CD4-positive, alpha-beta T cell treated with Interleukin-15 for 1 hour (primary cell): ENCODE measurements at regions not wholly inside any gene's neighbourhood (a gene's known extent, or its start where the extent isn't known, plus 50 kb on each side); places are given as distances from the start of the nearest gene placed in this dataset.
"Not testable (repeated sequence)": the region's sequence is repeated elsewhere in the genome, so short reads cannot be mapped to it uniquely, and the experiment has no call there.

Experiments used
- DNase-seq: peaks from one replicate; pipeline ENCODE4 v3.0.0-alpha.2; 2020

DNA sequence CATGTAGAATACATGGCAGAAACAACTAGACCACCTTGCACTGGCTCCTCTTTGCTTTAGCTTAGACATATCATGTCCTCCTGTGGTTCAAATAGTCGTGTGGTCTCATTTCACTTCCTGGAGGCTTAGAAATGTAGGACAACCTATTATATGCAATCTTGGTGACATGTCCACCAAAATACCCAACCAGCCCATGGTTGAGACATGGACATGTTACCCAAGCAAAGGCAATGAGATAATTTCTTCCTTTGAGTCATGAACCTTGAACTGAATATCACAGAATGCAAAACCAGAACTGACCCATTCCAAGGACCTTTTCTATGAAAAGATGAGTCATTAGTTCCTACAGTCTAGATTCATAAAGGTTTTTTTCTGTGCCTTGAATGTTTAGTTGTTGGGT lies 309.0 kb upstream of the MDFIC2 start:
- DNase-seq = no peak

DNA sequence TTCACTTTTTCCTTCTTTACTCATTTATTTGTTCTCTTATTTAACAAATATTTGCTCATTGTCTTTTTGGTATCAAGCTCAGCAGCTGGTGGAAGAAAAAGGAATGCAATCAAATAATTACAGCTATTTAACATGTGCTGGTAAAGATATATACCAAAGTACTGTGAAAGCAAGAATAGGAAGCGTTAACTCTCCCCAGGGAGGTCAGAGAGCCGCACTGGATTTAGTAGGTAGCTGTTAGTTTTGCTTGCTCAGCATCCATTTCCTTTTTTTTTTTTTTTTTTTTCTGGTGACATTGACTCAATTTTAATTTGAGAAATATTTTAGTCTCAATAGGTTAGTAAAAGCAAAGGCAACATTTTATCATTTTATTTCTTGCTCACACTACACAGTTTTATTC lies 308.5 kb upstream of the MDFIC2 start:
- DNase-seq = no peak

DNA sequence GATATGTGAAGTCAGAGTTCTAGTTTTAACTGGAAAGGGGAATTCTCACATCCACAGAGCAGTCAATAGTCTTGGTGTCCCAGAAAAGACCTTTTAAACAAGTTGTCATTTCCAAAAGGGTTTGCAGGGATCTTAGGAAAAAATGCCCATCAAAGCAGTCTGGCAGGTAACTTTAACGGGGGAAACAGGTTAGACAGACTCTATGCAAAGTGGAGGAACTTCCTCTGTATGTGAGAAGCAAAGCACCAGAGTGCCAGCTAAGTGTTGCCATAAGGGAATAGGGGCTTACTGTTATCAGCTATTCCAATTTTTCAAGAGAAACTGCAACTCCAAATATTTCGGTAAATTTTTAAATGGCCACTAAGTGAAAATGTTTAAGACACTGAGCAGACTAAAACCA lies 307.9 kb upstream of the MDFIC2 start:
- no peak for DNase-seq

DNA sequence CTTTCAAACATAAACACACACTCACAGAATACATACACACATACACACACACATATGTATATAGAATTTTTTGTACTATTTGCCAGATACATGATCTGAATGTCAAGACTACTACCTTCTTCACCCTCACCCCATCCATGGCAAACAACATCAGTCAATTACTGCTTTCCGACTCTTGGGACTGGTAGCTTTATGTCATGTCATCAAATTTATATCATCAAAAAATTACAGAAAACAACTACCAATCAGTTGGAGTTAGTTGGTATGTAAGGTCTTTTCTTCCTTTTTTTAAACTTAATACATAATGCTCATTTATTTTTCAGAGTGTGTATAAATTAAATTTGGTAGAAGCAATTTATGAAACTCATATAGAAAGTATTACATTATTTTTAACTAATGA lies 305.7 kb upstream of the MDFIC2 start:
- DNase-seq = no peak

DNA sequence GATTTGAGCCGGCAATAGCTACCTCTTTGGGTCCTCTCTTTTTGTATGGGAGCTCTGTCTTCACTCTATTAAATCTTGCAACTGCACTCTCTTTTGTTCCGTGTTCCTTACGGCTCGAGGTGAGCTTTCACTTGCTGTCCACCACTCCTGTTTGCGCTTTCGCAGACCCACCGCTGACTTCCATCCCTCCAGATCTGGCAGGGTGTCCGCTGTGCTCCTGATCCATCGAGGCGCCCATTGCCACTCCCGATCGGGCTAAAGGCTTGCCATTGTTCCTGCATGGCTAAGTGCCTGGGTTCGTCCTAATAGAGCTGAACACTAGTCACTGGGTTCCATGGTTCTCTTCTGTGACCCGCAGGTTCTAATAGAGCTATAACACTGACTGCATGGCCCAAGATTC lies 304.9 kb upstream of the MDFIC2 start:
- not testable (repeated sequence) for DNase-seq

DNA sequence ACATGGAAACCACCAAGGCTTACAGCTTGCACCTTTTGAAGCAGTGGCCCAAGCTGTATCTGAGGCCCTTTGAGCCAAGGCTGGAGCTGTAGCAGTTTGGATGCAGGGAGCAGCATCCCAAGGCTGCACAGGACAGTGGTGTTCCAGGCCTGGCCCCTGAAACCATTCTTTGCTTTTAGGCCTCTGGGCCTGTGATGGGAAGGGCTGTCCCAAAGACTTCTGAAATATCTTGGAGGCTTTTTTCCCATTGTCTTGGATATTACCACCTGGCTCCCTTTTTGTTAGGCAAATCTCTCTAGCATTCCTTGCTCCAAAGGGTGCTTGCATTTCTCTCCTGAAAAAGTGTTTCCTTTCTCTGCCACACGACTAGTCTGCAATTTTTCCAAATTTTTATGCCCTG lies 302.8 kb upstream of the MDFIC2 start:
- no peak for DNase-seq

DNA sequence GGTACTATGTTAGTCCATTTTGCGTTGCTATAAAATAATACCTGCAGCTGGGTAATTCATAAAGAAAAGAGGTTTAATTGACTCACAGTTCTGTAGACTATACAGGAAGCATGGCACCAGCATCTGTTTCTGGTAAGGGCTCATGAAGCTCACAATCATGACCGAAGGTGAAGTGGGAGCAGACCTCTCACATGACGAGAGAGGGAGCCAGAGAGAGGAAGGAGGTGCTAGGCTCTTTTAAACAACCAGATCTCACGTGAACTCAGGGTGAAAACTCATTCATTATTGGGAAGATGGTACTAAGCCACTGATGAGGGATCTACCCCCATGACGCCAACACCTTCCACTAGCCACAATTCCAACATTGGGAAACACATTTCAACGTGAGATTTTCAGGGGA lies 301.7 kb upstream of the MDFIC2 start:
- DNase-seq = no peak

DNA sequence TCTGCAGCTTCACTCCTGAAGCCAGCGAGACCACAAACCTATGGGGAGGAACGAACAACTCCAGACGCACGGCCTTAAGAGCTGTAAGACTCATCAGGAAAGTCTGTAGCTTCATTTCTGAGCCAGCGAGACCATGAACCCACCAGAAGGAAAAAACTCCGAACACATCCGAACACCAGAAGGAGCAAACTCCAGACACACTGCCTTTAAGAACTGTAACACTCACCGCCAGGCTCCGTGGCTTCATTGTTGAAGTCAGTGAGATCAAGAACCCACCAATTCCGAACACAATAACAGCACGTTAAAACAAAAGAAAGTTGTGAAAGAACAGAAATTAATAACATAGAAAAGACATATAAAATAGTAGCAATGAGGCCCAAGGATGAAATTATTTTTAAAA lies 300.5 kb upstream of the MDFIC2 start:
- no peak for DNase-seq

DNA sequence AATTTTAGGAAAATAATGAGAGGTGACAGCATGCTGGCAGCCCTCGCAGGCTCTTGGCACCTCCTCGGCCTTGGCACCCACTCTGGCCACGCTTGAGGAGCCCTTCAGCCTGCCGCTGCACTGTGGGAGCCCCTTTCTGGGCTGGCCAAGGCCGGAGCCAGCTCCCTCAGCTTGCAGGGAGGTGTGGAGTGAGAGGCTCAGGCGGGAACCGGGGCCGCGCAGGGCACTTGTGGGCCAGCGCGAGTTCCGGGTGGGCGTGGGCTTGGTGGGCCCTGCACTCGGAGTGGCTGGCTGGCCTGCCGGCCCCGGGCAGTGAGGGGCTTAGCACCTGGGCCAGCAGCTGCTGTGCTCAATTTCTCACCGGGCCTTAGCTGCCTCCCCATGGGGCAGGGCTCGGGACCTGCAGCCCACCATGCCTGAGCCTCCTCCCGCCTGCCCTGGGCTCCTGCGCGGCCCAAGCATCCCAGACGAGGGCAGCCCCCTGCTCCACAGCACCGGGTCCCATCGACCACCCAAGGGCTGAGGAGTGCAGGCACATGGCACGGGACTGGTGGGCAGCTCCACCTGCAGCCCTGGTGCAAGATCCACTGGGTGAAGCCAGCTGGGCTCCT lies 299.3 kb upstream of the MDFIC2 start:
- not testable (repeated sequence) for DNase-seq

DNA sequence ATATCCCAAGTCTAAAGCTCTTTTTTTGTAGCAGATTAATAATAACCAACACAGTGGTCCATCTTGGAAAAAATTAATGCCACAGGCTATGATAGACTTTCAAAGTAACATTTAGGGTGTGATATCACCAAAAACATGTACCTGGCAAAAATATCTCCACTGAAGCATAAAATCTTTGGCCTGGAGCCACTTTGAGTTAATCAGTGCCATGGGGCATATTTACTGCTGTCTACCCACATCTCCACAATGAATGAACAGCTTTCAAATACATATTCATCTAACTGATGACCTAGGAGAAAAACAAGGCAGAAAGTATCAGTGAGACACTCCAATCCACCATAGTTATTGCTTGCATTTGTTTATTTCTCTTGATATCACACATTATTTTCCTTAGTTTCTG lies 296.0 kb upstream of the MDFIC2 start:
- DNase-seq = no peak

DNA sequence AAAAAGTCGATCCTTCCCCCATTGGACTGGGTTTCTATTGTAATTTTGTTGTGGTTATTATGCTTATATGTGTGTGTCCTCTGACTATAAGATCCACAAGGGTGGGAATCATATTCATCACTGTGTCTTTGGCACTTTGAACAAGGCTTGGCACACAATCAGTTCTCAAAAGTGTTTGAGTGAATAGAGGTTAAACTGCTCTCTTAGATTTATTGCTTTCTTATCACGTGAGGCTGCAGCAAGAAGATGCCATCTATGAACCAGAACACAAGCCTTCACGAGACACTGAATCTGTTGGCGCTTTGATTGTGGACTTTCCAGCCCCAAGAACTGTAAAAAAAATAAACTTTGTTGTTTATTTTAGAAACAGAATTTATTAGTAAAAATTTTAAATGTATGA lies 295.0 kb upstream of the MDFIC2 start:
- no peak for DNase-seq

DNA sequence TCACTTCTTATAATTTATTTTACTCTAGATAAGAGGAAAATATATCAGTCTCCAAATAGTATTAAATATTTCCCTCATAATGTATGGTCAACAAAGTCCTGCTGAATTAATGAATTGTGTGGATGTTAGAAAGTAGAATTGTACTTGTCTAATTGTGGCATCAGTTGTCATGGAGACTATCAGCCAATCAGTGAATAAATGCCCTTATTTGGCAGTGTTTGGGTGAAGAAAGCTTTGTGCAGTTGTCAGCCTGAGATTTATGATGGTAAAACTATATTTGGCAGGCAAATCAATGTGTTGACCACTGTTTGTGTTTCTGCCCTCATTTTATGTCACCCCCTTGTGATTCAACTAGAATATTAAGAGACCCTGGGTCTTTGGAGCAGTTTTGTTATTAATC lies 293.6 kb upstream of the MDFIC2 start:
- no peak for DNase-seq

DNA sequence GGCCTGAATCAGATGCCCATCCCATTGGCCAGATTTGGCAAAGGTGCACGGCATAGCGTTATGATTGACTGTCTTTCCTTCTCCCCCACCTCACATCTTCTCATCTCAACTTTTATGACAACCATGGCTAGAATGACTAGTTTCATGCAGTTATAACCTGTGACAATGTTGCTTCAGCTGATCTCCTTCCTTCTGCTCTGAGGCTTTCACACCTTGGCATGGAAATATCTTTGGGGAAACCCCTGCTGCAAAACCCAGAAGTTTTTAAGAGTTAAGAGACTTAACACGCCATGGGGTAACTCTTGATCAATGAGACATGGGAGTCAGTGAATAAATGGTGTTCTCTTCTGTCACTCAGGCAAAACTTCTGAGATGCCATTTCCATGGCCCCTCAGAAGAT lies 290.7 kb upstream of the MDFIC2 start:
- DNase-seq = no peak

DNA sequence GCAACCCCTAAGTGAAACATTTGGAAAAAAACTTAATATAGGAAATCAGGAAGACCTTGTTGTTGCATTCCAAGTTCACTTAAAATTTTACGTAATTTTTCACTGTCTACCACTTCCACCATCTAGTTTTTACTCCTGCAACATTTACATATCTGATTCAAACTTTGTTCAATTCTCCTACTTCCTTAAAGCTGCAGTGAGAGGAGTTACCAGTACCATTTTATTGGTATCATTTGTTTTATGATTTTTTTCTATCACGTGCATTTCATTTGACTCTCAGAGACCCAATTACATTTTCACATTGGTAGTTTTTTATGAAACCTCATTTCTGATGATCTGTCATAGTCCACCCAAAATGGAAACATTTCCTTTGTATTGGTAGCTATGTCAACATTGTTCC lies 284.9 kb upstream of the MDFIC2 start:
- DNase-seq = no peak

DNA sequence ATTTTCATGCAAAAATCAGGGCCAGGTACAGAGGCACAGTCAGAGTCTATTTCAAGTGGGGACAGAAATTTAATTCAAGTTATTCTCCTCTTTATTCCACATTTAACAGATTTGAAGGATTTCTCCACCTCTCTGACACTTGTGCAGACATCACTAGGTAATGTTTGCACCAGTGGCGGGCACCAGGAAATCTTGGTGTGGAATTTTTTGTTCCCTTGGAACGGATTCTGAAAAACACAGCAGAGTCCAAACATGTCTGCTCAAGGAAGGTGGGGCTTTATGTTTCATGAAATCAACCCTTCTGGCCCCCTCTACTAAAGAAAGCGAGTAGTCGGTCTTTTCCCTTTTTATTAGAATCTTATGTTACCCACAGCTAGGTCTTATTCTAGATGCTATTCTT lies 271.2 kb upstream of the MDFIC2 start:
- DNase-seq = no peak

DNA sequence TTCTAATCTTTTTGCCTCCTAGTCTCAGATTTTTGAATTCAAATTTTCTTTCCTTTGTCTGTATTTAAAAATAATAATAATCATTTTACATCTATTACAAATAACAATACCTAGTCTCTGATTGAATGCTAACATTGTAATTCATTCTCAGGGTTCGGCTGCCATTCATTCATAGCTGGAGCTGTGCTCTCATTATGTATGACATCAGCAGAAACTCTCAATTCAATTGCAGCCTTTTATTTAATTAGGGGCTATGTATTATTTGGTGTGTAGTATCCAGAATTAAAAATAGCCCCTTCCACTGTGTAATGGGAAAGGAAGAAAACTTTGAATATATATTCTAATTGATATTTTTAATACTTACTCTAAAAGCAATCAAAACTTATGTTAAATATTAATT lies 270.4 kb upstream of the MDFIC2 start:
- DNase-seq = no peak

DNA sequence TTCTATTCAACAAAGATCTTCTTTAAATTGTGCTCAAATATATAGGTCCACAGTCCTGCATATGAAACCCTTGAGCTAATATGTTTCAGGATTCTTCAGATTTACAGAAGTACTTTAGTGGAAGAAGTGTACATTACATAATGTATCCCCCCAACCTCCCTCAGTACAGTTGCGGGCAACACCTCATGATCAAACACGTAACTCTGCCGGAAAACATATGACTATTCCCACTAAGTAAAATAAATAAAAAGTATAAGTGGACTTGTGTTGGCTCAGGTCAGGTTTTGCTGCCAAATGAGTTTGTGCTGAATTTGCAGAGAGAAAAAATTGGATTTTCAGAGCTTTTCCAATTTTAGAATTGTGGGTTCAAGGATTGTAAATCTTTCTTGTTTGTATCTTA lies 267.6 kb upstream of the MDFIC2 start:
- no peak for DNase-seq

DNA sequence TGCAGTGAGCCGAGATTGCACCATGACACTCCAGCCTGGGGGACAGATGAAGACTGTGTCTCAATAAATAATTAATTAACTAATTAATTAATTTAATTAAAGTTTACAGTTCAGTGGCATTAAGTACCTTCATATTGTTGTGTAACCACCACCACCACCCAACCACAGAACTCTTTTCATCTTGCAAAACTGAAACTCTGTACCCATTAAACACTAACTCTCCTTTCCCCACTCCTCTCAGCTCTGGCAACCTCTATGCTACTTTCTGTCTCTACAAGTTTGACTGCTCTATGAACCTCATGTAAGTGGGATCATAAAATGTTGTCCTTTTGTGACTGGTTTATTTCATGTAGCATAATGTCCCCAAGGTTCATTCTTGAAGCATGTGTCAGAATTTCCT lies 259.3 kb upstream of the MDFIC2 start:
- no peak for DNase-seq

DNA sequence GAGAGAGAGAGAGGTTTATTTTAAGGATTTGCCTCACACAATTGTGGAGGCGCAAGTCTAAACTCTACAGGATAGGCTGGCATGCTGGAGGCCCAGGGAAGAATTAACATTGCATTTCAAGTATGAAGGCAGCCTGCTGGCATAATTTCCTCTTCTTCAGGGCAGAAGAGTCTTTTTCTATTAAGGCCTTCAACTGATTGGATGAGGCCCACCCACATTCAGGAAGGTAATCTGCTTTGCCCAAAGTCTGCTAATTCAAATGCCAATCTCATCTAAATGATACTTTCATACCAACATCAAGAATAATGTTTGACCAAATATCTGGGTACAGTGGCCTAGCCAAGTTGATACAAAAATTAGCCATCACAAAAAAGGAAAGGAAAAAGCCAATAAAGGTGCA lies 258.1 kb upstream of the MDFIC2 start:
- no peak for DNase-seq

DNA sequence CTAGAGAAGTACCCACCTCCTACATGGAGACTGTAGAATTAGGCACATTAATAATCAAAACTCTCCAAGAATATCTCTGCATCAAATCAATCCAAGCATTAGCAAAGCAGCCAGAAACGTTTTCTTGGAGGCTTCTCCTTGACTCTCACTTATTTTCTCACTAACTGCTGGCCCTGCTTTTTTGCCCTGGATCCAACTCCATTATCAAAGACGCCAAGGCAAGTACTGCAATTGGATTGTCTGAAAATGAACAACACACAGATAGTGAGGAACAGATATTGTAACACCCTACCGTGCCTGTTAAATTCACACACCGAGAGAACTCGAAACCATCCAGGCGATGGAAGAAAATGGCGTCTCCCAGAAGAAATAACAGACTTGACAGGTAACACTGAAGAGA lies 256.2 kb upstream of the MDFIC2 start:
- DNase-seq = no peak

DNA sequence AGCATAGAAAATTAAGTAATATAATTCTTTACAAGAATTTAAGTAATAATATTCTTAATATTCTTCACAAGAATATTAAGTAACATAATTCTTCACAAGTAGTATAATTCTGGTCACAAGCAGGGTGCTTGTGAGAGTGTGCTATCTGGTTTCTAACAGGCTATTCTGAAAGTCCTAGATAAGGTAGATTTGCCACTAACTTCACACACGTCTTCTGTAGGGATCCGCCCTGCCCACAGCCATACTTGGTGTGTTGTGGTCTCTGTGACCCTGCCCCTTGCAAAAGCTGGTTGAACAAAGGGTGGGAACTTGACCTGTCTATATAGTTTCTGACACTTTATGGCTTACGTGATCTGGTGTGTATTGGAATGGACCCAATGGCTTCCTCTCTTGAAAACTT lies 253.4 kb upstream of the MDFIC2 start:
- DNase-seq = no peak

DNA sequence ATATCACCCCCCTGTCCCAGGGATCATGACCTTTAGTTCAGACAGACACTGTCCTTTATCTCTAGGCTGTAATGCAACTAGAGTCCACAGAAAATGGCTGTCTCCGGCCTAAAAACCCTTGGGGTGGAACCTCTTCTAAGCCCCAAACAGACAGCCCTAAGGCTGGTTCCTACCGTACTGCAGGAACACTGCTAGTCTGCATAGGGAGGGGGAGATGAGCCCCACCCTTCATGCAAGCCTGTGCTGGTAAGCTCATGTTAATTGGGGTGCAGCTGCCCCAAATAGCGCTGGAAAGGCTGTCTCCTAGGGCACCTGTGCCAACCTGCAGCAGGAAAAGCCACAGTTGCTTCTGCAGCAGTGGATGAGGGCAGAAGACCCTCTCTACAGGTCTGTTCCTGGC lies 252.1 kb upstream of the MDFIC2 start:
- DNase-seq = no peak

DNA sequence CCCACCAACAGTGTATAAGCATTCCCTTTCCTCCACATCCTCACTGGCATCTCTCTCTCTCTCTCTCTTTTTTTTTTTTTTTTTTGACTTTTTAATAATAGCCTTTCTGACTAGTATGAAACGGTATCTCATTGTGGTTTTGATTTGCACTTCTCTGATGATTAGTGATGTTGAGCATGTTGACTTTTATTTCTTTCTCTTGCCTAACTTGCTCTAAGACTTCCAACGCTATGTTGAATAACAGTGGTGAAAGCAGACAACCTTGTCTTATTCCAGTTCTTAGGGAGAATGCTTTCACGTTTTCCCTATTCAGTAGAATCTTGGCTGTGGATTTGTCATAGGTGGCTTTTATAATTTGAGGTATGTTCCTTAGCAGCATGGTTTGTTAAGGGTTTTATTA lies 249.4 kb upstream of the MDFIC2 start:
- DNase-seq = no peak

DNA sequence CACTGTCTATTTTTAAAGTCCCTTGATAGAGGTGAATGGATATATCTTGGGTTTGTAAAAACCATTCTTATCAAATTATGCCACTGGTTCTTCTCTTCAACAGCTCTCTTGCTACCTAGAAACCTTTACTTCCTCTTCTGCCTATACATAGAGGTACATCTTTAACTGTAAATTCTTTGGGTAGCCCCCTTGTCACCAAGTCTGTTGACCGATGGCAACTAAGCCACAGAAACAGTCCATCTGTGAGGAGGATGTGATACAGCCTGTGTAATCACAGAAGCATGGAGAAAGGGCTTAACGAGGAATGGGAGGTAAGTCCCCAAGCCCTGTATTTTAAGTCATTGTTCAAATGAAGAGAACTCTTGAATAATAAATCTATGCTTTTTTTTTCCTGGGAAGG lies 246.5 kb upstream of the MDFIC2 start:
- DNase-seq = no peak

DNA sequence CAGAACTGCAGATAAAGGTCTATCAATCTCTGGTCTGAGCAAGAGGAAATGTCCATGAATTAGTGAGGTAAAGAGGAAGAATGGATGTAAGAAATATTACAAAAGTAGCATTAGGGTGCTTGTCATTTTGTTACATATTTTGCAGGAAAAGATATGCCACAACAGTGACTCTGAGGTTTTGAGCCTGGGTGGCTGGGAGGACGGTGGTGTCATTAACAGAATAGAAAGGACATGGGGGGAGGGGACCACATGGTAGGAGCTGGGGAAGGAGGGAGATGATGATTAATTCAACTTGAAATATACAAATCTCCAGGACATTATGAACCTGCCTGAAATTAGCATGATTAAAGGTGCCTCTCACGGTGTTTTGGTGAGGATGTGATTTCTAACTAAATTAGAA lies 245.5 kb upstream of the MDFIC2 start:
- DNase-seq = no peak

DNA sequence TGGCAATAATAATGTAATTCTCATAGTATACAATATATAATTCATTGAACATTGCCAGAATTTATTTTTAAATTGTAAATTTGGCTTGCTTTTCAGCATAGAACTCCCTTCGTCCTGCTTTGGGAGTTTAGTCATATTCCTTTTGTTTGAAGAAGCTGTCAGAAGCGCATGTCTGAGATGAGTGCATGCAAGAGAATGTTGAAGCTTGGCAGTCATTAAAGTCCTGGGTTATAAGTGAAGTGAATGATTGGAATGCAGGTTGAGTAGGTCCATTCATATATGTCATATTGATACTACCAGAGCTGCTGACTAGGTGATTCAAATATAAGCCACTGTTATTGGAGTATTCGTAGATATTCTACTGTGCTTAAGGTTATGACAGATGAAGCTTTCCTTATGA lies 243.6 kb upstream of the MDFIC2 start:
- no peak for DNase-seq
